HEK293T (cell line): ENCODE measurements at regions not wholly inside any gene's neighbourhood (a gene's known extent, or its start where the extent isn't known, plus 50 kb on each side); places are given as distances from the start of the nearest gene placed in this dataset.

ENCODE experiments used
- CTCF ChIA-PET: fragments of 350-600 bp; formaldehyde crosslinking; extraction: SDS; loops from one replicate; lab custom pipeline; 2021; ENCODE audit warnings: antibody characterized with exemption, inconsistent platforms; lab: Yijun Ruan, JAX
- POLR2A ChIA-PET: fragments of 350-600 bp; formaldehyde crosslinking; extraction: SDS; loops from one replicate; lab custom pipeline; 2020; ENCODE audit warnings: antibody characterized with exemption, inconsistent platforms; lab: Yijun Ruan, JAX
- DNase-seq: peaks from one replicate; pipeline ENCODE4 v3.0.0; 2012; ENCODE audit warnings: mixed read lengths; ENCODE audit errors: extremely low spot score
- ARNT ChIP-seq: fragments of 450-650 bp; IDR thresholded peaks from 2 replicates; pipeline ENCODE4 v1.6.1; 2017; ENCODE audit warnings: mild to moderate bottlenecking
- BHLHE40 ChIP-seq: fragments of 450-650 bp; IDR thresholded peaks from 2 replicates; pipeline ENCODE4 v1.6.1; 2016; ENCODE audit warnings: mild to moderate bottlenecking, moderate library complexity, borderline replicate concordance
- CTBP1 ChIP-seq: fragments of 450-650 bp; IDR thresholded peaks from 2 replicates; pipeline ENCODE4 v1.6.1; 2016; ENCODE audit warnings: borderline replicate concordance
- ELF4 ChIP-seq: fragments of 450-650 bp; IDR thresholded peaks from 2 replicates; pipeline ENCODE4 v1.6.1; 2017; ENCODE audit warnings: antibody characterized with exemption
- FOXA1 ChIP-seq: fragments of 450-650 bp; IDR thresholded peaks from 2 replicates; pipeline ENCODE4 v1.6.1; 2016; ENCODE audit warnings: mild to moderate bottlenecking
- FOXK2 ChIP-seq: fragments of 450-650 bp; IDR thresholded peaks from 2 replicates; pipeline ENCODE4 v1.6.1; 2016; ENCODE audit warnings: mild to moderate bottlenecking
- FOXM1 ChIP-seq: fragments of 450-650 bp; IDR thresholded peaks from 2 replicates; pipeline ENCODE4 v1.6.1; 2017; ENCODE audit warnings: mild to moderate bottlenecking, borderline replicate concordance
- HDGF ChIP-seq: fragments of 450-650 bp; IDR thresholded peaks from 2 replicates; pipeline ENCODE4 v1.6.1; 2017; ENCODE audit warnings: antibody characterized with exemption, borderline replicate concordance
- L3MBTL2 ChIP-seq: fragments of 450-650 bp; conservative IDR thresholded peaks from 2 replicates; pipeline ENCODE4 v1.6.1; 2016; ENCODE audit warnings: mild to moderate bottlenecking
- LEF1 ChIP-seq: fragments of 450-650 bp; IDR thresholded peaks from 2 replicates; pipeline ENCODE4 v1.6.1; 2017; ENCODE audit warnings: mild to moderate bottlenecking, borderline replicate concordance
- NFRKB ChIP-seq: fragments of 450-650 bp; IDR thresholded peaks from 2 replicates; pipeline ENCODE4 v1.6.1; 2016; ENCODE audit warnings: mild to moderate bottlenecking, moderate library complexity
- PKNOX1 ChIP-seq: fragments of 450-650 bp; IDR thresholded peaks from 2 replicates; pipeline ENCODE4 v1.6.1; 2016
- SP1 ChIP-seq: fragments of 450-650 bp; IDR thresholded peaks from 2 replicates; pipeline ENCODE4 v1.6.1; 2017
- SUZ12 ChIP-seq: fragments of 450-650 bp; IDR thresholded peaks from 2 replicates; pipeline ENCODE4 v1.6.1; 2016; ENCODE audit warnings: mild to moderate bottlenecking
- TARDBP ChIP-seq: fragments of 450-650 bp; IDR thresholded peaks from 2 replicates; pipeline ENCODE4 v1.6.1; 2016
- ZNF384 ChIP-seq: fragments of 450-650 bp; IDR thresholded peaks from 2 replicates; pipeline ENCODE4 v1.6.1; 2016

GRCh38 chr1:234962340-234962989 is 166.2 kb downstream of the TOMM20 start:
- DNase-seq = no peak
- CTCF ChIA-PET = interaction anchor here (1.0 kb wide), 1 partner anchor 13 kb away, joined by 3 read pairs; no protein-coding TSS in a partner anchor
- POLR2A ChIA-PET = interaction anchor here (0.7 to 1.0 kb wide), 2 partner anchors 12 to 36 kb away, joined by 3 read pairs; no protein-coding TSS in a partner anchor
- TF ChIP-seq HDGF (no peak), ARNT (no peak), L3MBTL2 (no peak), PKNOX1 (no peak), CTBP1 (no peak), SUZ12 (no peak), NFRKB (no peak), FOXA1 (no peak), SP1 (no peak), TARDBP (no peak), LEF1 (no peak), FOXK2 (no peak), ELF4 (no peak), FOXM1 (no peak), BHLHE40 (no peak), ZNF384 (no peak)

- ChIA-PET POLR2A (interaction anchor here (0.7 to 1.0 kb wide), 3 partner anchors 8 to 35 kb away, joined by 3 read pairs; no protein-coding TSS in a partner anchor), CTCF (interaction anchor here (1.0 kb wide), 1 partner anchor 13 kb away, joined by 3 read pairs; no protein-coding TSS in a partner anchor)
- no peak for DNase-seq
- TF ChIP-seq PKNOX1 = no peak
- no peak for TF ChIP-seq CTBP1
- no peak for TF ChIP-seq FOXK2
Observed at GRCh38 chr1:234961456-234962339, 166.9 kb downstream of the TOMM20 start.

GRCh38 chr1:234960722-234961455 is 167.7 kb downstream of the TOMM20 start:
- TF ChIP-seq FOXK2 (no peak), NFRKB (no peak), ZNF384 (no peak), PKNOX1 (peak; percentile 18; the same call in 1 of the 2 replicates)
- CTCF ChIA-PET = no interaction called here
- POLR2A ChIA-PET = interaction anchor here (0.7 kb wide), 1 partner anchor 9 kb away, joined by 3 read pairs; no protein-coding TSS in a partner anchor
- DNase-seq = no peak

GRCh38 chr1:234958706-234959657 is 169.7 kb downstream of the TOMM20 start:
- TF ChIP-seq FOXA1 = no peak
- TF ChIP-seq ZNF384 = no peak
- TF ChIP-seq HDGF = no peak
- TF ChIP-seq NFRKB = no peak
- no peak for TF ChIP-seq L3MBTL2
- TF ChIP-seq BHLHE40 = no peak
- no peak for TF ChIP-seq ARNT
- TF ChIP-seq SUZ12 = no peak
- TF ChIP-seq ELF4 = no peak
- no peak for TF ChIP-seq FOXK2
- TF ChIP-seq FOXM1 = no peak
- ChIA-PET POLR2A (interaction anchor here (0.6 to 3.2 kb wide), 3 partner anchors 11 to 228 kb away, joined by 3 to 18 read pairs (median 6); no protein-coding TSS in a partner anchor), CTCF (interaction anchor here (0.6 to 1.1 kb wide), 2 partner anchors 41 to 824 kb away, joined by 3 read pairs; no protein-coding TSS in a partner anchor)
- no peak for DNase-seq

- TF ChIP-seq NFRKB (no peak), SUZ12 (no peak)
- CTCF ChIA-PET = interaction anchor here (0.6 to 1.2 kb wide), 3 partner anchors 15 to 825 kb away, joined by 3 to 4 read pairs (median 4); no protein-coding TSS in a partner anchor
- POLR2A ChIA-PET = interaction anchor here (0.6 to 3.2 kb wide), 10 partner anchors 12 to 347 kb away, joined by 3 to 18 read pairs (median 5); no protein-coding TSS in a partner anchor
- DNase-seq = no peak
Observed at GRCh38 chr1:234958066-234958705, 170.5 kb downstream of the TOMM20 start.
